Astrocyte of the cerebellum (primary cell): ENCODE measurements at regions not wholly inside any gene's neighbourhood (a gene's known extent, or its start where the extent isn't known, plus 50 kb on each side); places are given as distances from the start of the nearest gene placed in this dataset.

Experiments used
- DNase-seq: peaks from one replicate; pipeline ENCODE4 v3.0.0-alpha.2; 2011; ENCODE audit warnings: low read depth
- H3K4me3 ChIP-seq: 2 replicates; pipeline ENCODE4 v1.5.1; 2011; ENCODE audit warnings: mild to moderate bottlenecking, low read depth, low read length, moderate library complexity
- CTCF ChIP-seq: IDR thresholded peaks from 2 replicates; pipeline ENCODE4 v1.5.1; 2012; ENCODE audit warnings: low read length, low read depth, moderate library complexity, mild to moderate bottlenecking; ENCODE audit errors: missing control alignments
- in situ Hi-C: cut with HindIII; loops from 2 replicates; pipeline ENCODE4 v1.10.0; 2017; ENCODE audit warnings: low sequenced_read_pairs

GRCh38 chr15:69663982-69664381 lies 211.4 kb downstream of the RPLP1 start:
- DNase-seq: no peak
- TF ChIP-seq CTCF: no peak
- in situ Hi-C loops: no loop called here
- H3K4me3 ChIP-seq: no peak overlapping the region

GRCh38 chr15:69664572-69665571 lies 212.3 kb downstream of the RPLP1 start:
- H3K4me3 ChIP-seq: no peak overlapping the region
- in situ Hi-C loops: no loop called here
- no peak for TF ChIP-seq CTCF
- DNase-seq: no peak

GRCh38 chr15:69665641-69666111 lies 213.1 kb downstream of the RPLP1 start:
- in situ Hi-C loops: no loop called here

GRCh38 chr15:69666441-69666882 lies 213.8 kb downstream of the RPLP1 start:
- no peak for DNase-seq
- no peak for TF ChIP-seq CTCF
- H3K4me3 ChIP-seq: no peak overlapping the region
- in situ Hi-C loops: no loop called here

More at GRCh38 chr15:69665641-69666111, 213.1 kb downstream of the RPLP1 start:
- no peak for DNase-seq
- H3K4me3 ChIP-seq: no peak overlapping the region
- TF ChIP-seq CTCF: no peak

GRCh38 chr15:69666921-69667811 lies 214.5 kb downstream of the RPLP1 start:
- DNase-seq: no peak
- no peak overlapping the region for H3K4me3 ChIP-seq
- in situ Hi-C loops: no loop called here
- TF ChIP-seq CTCF: no peak

GRCh38 chr15:69668039-69668705 lies 215.6 kb downstream of the RPLP1 start:
- in situ Hi-C loops: no loop called here
- DNase-seq: no peak
- no peak for TF ChIP-seq CTCF
- no peak overlapping the region for H3K4me3 ChIP-seq
